ENCODE measurements at regions not wholly inside any gene's neighbourhood (a gene's known extent, or its start where the extent isn't known, plus 50 kb on each side); places are given as distances from the start of the nearest gene placed in this dataset.

DNA sequence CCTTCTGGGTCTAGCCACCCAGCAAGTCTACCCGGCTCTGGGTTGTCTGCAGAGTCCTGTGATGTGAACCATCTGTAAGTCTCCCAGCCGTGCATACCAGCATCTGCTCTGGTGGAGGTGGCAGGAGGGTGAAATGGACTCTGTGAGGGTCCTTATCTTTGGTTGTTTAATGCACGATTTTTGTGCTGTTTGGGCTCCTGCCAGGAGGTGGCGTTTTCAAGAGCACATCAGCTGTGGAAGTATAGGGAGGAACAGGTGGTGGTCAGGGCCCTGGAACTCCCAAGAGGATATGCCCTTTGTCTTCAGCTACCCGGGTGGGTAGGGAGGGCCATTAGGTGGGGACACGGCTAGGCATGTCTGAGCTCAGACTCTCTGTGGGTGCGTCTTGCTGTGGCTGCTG lies 66.5 kb upstream of the ZFP42 start:
- TF ChIP-seq, protein P1, sequence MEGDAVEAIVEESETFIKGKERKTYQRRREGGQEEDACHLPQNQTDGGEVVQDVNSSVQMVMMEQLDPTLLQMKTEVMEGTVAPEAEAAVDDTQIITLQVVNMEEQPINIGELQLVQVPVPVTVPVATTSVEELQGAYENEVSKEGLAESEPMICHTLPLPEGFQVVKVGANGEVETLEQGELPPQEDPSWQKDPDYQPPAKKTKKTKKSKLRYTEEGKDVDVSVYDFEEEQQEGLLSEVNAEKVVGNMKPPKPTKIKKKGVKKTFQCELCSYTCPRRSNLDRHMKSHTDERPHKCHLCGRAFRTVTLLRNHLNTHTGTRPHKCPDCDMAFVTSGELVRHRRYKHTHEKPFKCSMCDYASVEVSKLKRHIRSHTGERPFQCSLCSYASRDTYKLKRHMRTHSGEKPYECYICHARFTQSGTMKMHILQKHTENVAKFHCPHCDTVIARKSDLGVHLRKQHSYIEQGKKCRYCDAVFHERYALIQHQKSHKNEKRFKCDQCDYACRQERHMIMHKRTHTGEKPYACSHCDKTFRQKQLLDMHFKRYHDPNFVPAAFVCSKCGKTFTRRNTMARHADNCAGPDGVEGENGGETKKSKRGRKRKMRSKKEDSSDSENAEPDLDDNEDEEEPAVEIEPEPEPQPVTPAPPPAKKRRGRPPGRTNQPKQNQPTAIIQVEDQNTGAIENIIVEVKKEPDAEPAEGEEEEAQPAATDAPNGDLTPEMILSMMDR (conservative IDR thresholded peaks at IDR 0.05 in 1 of 2, IDR thresholded peaks at IDR 0.05 in 1 of 2; ENCODE audit: extremely low read depth in 1 of 2, insufficient read depth in 1 of 2, low read depth in 1 of 2, low read length in 2 of 2) = no peak
- no peak for TF ChIP-seq EZH2 (IDR thresholded peaks at IDR 0.05; ENCODE audit: borderline replicate concordance, low read length)

Measured in mammary epithelial cell (primary cell).